GM19455 (cell line): ENCODE measurements at regions not wholly inside any gene's neighbourhood (a gene's known extent, or its start where the extent isn't known, plus 50 kb on each side); places are given as distances from the start of the nearest gene placed in this dataset.
"Not testable (repeated sequence)": the region's sequence is repeated elsewhere in the genome, so short reads cannot be mapped to it uniquely, and the experiment has no call there.

ENCODE experiments used
- ATAC-seq: cut with Tn5 transposase; IDR thresholded peaks from one replicate; pipeline ENCODE4 v1.9.1; 2021; ENCODE audit not compliant: unreplicated experiment

DNA sequence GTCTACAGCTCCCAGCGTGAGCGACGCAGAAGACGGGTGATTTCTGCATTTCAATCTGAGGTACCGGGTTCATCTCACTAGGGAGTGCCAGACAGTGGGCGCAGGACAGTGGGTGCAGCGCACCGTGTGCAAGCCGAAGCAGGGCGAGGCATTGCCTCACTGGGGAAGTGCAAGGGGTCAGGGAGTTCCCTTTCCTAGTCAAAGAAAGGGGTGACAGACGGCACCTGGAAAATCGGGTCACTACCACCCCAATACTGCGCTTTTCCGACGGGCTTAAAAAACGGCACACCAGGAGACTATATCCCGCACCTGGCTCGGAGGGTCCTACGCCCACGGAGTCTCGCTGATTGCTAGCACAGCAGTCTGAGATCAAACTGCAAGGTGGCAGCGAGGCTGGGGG, 95.6 kb downstream of the GPX5 start:
- not testable (repeated sequence) for ATAC-seq

- ATAC-seq = not testable (repeated sequence)
Observed at GRCh38 chr6:28623242-28623641, 97.6 kb downstream of the GPX5 start.

DNA sequence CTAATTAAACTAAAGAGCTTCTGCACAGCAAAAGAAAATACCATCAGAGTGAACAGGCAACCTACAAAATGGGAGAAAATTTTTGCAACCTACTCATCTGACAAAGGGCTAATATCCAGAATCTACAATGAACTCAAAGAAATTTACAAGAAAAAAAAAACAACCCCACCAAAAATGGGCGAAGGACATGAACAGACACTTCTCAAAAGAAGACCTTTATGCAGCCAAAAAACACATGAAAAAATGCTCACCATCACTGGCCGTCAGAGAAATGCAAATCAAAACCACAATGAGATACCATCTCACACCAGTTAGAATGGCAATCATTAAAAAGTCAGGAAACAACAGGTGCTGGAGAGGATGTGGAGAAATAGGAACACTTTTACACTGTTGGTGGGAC, 100.7 kb downstream of the GPX5 start:
- ATAC-seq = not testable (repeated sequence)

DNA sequence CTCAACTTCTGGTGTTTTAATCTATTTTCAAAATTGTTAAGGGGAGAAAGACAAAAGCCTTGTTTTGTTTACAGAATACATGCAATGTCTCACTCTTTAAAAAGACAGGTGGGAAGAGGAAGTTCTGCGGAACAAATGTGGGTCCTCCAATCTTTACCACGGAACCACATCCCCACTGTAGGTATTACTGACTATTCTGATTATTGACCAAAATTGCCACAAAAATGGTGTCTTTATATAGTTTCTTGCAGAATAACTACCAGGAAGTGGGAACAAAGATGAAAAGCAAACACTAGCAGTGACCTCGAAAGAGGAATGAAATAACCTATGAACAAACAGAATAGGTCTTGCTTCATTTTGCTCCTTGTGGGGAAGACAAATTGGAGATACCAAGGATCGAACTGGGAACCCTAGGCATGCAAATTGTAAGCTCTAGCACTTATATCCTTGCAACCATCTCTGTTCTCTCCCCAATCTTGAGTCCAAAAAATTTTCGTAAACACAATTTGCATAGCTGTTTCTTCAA, 106.7 kb downstream of the GPX5 start:
- ATAC-seq = no peak

GRCh38 chr6:28633445-28634215, 107.9 kb downstream of the GPX5 start:
- no peak for ATAC-seq

GRCh38 chr6:28634411-28634760, 108.7 kb downstream of the GPX5 start:
- ATAC-seq = no peak

DNA sequence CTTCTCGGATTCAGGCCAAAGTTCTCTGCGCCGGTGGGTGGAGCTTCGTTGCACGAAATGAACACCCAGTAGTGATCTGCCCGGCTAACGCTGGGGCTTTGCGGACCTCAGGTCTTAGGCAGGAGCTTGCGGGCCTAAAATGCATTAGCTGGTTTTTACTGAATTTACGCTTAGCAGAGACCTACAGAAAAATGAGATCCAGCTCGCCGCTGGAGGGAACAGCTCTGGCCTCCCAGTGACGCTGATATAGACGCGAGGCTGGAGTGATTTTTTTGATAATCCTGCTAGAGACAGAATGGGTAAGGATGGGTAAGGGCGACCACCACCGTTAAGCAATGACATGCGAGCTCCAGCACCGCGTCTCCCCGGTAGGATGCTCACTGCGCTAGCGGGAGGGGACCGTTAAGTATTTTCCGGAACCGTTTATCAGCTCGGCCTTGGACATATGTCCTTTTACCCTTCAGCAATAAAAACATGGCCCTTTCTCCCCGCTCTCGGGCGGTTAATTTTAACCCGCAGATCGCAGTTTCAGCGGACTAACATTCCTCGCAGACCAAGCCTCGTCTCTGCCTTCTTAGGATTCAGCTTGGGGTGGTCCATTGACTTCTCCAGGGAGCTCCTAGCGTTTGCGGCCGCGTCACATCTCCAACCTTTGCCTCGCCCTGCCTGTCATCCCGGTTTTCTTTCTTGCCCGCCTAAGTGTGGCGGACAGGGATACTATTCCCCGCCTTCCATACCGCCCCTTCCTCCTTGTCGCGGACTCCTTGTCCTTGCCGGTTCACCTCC, 109.3 kb downstream of the GPX5 start:
- ATAC-seq = no peak

DNA sequence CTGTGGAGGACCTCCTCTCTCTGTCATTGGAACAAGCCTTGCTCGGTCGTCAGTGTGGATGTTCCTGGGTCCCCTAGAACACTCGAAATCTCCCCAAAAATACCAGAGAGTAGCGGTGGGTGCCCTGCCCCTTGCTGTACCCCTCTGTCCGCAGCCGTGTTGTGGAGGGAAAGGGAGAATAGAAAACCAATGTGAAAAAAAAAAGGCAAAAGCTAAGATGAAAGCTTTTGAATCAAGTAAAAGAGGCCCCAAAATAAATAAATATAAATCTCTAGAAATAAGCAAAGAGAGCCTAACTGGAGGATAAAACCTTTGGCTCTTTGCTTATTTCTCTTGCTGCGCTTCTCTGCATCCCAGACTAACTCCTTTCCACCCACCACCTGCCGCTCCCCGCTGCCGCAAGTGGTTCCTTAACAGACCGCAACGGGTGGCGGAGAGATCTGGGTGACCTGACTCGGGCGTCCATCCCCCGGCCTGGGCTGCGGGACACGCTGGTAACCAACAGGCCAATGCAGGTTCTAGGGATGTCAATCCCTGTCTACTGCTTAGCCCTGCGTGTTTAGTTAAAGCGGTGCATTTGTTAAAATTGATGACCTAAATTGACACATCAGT, 110.0 kb downstream of the GPX5 start:
- ATAC-seq = no peak

GRCh38 chr6:28638787-28639430, 113.2 kb downstream of the GPX5 start:
- ATAC-seq = no peak

GRCh38 chr6:28639445-28640290, 114.0 kb downstream of the GPX5 start:
- not testable (repeated sequence) for ATAC-seq

DNA sequence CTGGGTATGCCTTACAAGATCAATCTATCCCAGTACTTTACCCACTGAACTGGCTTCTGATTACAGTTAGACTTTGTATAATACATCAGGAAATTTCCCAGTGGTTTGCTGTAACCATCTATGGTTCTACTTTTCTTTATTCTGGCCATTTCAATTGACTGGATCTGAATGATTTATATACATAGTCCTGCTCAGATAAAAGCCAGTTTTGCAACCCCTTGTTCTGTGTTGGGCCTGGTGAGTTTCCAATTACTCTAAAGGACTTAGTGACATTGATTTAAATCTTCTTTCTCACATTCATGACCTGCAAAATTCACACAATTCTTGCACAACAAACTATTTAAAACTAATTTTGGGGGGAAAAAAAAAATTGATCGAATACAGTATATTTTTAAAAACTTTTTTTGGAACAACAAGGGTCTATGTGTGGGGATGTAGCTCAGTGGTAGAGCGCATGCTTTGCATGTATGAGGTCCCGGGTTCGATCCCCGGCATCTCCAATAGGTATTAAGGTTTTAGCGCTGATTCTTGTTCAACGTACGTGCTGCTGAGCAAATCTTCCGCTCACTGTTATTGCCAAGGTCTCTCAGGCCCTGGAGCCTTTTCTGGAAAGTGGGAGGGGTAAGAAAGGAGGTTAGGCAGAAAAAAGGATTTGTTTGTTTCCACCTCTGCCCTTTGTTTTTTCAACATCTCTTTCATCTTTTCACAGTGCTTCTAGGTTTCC, 117.5 kb downstream of the GPX5 start:
- ATAC-seq = no peak

DNA sequence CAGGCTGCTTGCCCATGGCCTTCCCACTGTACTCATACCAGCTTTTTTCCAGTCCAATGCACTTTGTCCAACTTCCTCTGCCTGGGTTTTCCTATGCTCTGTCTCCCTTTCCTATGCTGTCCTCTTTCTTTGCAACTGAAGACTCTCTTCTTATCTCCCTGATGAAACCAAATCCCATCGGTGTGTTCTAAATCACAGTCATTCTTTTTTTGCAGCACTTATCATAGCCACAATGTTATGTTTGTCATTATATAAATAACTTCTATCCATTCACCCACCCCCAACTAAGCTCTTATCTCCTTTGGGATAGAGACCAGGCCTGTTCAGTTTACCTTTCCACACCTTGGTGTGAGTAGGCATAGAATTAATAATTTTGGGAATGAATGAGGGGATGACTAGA, 121.0 kb downstream of the GPX5 start:
- ATAC-seq = no peak

GRCh38 chr6:28648035-28648877, 122.6 kb downstream of the GPX5 start:
- no peak for ATAC-seq

DNA sequence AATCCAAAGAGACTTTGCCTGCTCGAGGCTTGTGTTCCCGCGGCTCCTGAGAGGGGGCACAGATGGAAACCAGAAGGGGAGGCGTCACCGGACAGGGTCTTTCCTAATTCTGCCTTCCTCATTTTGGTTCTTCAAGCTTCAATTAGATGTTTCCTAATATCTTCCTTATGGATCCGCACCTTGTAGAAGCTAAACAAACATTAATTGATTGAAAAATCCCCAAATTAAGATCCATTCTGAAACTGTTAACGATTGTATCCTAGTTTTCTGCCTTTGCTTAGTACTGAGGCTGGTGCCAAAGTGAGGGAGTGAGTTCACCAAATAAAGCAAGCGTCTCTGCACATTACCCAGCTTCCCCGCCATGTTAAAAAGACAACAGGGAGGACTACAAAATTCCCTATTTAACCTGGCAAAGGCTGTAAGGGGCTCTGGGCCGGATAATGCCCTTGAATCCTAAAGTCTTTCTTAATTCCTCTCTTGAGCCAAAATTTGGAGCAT, 123.2 kb downstream of the GPX5 start:
- no peak for ATAC-seq

DNA sequence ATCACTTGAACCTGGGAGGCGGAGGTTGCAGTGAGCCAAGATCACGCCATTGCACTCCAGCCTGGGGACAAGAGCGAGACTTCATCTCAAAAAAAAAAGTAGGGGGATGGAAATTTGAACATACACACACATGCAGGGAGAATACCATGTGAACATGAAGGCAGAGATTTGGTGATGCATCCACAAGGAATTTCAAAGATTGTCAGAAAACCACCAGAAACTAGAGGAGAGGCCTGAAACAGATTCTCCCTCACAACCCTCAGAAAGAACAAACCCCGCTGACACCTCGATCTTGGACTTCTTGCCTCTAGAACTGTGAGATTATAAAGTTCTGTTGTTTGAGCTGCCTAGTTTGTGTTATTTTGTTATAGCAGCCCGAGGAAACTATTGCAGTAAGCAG, 125.5 kb downstream of the GPX5 start:
- ATAC-seq = no peak

- ATAC-seq = no peak
Observed at GRCh38 chr6:28653876-28654275, 128.2 kb downstream of the GPX5 start.

DNA sequence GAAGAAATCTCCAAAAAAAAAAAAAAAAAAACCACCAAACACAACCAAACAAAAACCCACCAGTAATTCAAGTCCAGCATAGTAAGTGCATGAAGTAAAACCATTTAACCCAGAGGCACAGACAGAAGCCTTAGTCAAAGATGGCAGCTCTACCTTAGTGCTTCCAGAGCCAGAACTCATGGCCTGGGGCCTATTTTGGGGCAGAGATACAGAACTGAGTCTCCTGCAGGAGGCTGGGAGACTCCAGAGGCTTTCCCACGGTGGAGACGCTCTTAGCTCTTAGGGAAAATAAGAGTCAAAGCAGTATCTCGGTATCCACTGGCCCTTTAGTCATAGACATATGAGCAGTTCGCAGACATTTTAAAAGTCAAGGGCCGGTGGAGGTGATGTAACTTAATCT, 129.5 kb downstream of the GPX5 start:
- no peak for ATAC-seq

DNA sequence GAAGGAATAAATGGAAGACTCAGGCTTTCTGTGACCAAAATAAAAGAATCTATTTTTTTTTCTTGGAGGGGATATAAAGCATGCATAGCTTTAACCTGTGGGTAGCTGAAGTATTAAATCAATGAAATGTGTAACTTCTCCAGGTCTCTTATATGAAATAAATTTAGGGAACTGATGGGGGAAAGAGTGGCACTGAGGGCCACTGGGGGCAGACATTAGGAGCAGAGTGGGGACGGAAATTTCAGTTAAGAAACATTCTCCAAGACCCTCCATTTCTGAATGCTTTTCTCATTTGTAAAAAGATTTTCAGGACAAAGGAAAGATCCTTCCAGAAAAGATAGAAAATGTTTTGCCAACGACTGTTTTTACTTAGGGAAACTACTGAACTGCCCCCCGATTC, 131.0 kb downstream of the GPX5 start:
- no peak for ATAC-seq

GRCh38 chr6:28657381-28657768, 131.7 kb downstream of the GPX5 start:
- no peak for ATAC-seq
